Cardiac fibroblast (primary cell): ENCODE measurements at regions not wholly inside any gene's neighbourhood (a gene's known extent, or its start where the extent isn't known, plus 50 kb on each side); places are given as distances from the start of the nearest gene placed in this dataset.
A peak's percentile ranks its signal among the peaks of the same experiment; 100 is the strongest.
"Not testable (repeated sequence)": the region's sequence is repeated elsewhere in the genome, so short reads cannot be mapped to it uniquely, and the experiment has no call there.

Source experiments
- DNase-seq, 2 donors: peaks; one replicate each; pipeline versions ENCODE4 v3.0.0 to v3.0.0-alpha.2; 2010; ENCODE audit warnings: low read depth in 2 of 2
- H3K4me3 ChIP-seq, 2 donors: replicated peaks in 1 of 2; 1 replicate in 1 of 2; 2 replicates in 1 of 2; pipeline ENCODE4 v1.5.1; 2011; ENCODE audit warnings: low read depth in 2 of 2, low read length in 2 of 2, mild to moderate bottlenecking in 2 of 2, moderate library complexity in 1 of 2
- TF ChIP-seq, protein P1 (sequence below): IDR thresholded peaks from one replicate; pipeline ENCODE4 v1.5.1; 2011; ENCODE audit warnings: low read depth, mild to moderate bottlenecking, low read length, inconsistent platforms

DNA sequence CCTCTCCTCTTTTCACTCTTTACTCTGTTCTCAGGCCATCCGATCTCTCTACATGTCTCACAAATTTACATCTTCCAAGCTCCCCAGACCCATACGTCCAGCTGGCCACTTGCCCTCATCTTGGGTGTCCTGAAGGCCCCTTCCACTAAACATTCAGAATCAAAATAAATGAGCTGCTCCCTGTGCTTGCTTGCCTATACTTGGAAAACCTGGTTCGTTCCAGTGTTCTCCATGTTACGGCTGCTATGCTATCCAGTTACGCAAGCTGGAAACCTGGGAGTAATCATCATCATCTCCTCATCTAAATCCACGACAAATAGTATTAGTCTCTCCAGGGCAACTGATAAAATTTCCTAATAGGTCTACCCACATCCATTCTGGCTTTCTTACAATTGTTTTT is 165.0 kb upstream of the FBXL17 start:
- no peak for DNase-seq
- TF ChIP-seq, protein P1, sequence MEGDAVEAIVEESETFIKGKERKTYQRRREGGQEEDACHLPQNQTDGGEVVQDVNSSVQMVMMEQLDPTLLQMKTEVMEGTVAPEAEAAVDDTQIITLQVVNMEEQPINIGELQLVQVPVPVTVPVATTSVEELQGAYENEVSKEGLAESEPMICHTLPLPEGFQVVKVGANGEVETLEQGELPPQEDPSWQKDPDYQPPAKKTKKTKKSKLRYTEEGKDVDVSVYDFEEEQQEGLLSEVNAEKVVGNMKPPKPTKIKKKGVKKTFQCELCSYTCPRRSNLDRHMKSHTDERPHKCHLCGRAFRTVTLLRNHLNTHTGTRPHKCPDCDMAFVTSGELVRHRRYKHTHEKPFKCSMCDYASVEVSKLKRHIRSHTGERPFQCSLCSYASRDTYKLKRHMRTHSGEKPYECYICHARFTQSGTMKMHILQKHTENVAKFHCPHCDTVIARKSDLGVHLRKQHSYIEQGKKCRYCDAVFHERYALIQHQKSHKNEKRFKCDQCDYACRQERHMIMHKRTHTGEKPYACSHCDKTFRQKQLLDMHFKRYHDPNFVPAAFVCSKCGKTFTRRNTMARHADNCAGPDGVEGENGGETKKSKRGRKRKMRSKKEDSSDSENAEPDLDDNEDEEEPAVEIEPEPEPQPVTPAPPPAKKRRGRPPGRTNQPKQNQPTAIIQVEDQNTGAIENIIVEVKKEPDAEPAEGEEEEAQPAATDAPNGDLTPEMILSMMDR, result no peak
- no peak overlapping the region for H3K4me3 ChIP-seq

DNA sequence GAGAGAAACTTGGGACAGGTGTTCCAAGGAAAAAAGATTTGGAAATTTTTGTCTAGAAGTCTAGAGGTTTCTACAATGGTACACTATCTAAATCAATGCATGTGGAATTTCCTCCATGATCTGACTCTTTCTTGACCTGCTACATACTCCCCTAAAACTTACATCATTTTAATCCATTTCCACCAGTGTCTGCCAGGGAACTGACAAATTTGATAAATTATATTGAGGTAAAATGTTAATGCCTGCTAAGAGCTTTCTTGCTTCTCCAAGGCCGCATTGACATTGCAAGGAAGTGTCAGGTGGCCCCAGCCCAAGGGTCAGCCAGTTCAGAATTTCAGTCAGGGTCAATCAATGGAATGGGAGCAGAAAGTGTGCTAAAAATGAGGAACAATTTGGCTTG is 163.4 kb upstream of the FBXL17 start:
- TF ChIP-seq, protein P1, result no peak
- DNase-seq, result no peak
- no peak overlapping the region for H3K4me3 ChIP-seq

DNA sequence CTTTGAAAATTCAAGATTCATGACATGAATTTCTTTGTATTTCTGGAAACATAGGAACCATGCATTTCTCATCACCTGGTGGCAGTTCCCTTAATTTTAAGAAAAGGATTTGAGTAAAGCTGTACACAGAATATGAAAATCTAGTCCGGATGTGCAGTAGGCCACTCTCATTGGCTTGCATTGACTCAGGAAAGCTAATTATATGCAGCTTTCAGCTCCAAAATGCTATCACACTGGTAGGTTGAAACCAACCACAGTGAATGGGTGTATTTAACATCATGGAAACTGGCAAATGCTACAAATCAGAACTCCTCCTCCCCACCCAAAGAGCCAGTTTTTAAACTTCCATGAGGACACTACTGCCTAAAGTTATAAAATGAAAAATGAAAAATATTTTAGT is 161.6 kb upstream of the FBXL17 start:
- DNase-seq, result no peak
- no peak overlapping the region for H3K4me3 ChIP-seq
- TF ChIP-seq, protein P1, result no peak

DNA sequence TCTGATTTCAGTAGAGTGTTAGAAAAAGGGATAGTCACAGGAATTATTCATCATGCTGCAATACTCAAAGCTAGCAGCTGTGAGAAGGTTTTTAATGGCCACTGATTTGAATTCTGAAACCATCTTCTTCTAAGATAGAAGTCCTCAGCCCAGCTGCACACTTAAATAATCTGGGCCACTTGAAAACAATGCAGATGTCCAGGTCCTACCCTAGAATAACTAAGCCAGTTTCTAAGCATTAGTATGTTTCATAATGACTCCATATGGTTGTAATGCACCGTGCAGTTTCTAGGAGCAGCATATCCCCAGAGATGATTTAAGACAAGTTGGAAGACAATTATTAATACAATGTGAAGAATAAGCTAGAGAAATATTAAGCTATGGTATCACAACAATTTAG is 159.9 kb upstream of the FBXL17 start:
- no peak overlapping the region for H3K4me3 ChIP-seq
- no peak for DNase-seq
- TF ChIP-seq, protein P1, result no peak

DNA sequence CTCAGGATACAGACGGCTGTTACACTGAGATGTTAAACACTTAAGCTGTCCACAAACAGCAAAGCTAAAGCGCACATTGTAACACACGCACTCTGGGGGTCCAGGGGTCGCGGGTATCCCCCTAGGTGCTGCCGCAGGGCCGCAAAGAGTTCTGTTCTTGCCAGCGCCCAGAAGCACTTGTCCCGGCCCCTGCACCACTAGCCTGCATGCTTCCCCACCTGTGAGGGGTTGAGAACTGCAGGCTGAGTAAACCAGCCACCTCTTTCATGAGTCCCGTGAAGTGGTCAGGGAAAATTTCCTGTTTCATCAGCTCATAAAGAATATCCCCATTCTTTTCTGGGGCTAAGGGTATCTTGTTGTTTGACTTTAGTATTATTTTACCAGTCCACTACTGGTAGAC is 154.4 kb upstream of the FBXL17 start:
- no peak for DNase-seq
- H3K4me3 ChIP-seq, result no peak overlapping the region
- TF ChIP-seq, protein P1, result no peak

DNA sequence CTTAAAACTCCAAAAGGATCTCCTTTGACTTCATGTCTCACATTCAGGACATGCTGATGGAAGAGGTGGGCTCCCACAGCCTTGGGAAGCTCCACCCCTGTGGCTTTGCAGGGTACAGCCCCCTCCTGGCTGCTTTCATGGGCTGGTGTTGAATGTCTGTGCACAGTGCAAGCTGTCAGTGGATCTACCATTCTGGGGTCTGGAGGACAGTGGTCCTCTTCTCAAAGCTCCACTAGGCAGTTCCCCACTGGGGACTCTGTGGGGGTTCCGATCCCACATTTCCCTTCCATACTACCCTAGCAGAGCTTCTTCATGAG is 150.2 kb upstream of the FBXL17 start:
- not testable (repeated sequence) for DNase-seq, H3K4me3 ChIP-seq

DNA sequence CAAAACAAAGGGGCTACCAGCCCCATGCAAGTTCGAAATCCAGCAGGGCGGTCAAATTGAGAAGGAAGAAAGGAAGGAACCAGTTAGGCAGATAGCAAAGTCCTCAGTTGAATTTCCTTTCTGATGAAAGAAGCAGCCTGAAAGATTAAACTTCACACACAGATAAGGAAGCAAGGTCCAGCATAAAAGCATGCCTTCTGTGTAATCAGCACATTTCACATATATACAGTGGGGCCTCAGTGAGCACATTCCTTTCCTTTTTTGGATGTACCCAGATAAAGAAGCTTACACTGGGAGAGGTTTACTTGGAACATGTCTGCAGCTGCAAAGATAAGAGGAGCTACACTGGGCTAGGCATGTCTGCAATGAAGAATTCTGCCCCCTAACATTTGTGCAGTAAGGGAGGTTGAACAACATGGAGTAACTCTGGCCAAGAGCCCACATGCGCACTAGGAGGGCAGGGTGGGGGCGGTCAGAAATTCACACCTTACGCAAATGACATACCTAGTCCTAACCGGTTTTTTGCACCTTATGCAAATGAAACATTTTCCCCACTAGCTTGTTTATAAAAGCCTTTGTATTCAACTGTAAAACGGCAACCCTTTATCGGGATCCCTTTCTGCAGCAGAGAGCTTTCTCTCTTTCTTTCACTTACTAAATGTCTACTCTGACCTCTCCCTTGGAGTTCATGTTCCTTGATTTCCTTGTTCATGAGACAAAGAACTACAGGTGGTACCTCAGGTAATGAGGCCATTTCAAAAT is 149.7 kb upstream of the FBXL17 start:
- peak in 1 of 2 donors; percentile 72 for DNase-seq
- TF ChIP-seq, protein P1, result no peak
- no peak overlapping the region for H3K4me3 ChIP-seq
